CD4-positive, alpha-beta T cell treated with Interleukin-15 for 4 hours (primary cell): ENCODE measurements at regions not wholly inside any gene's neighbourhood (a gene's known extent, or its start where the extent isn't known, plus 50 kb on each side); places are given as distances from the start of the nearest gene placed in this dataset.
"Not testable (repeated sequence)": the region's sequence is repeated elsewhere in the genome, so short reads cannot be mapped to it uniquely, and the experiment has no call there.

Source experiments
- DNase-seq: peaks from one replicate; pipeline ENCODE4 v3.0.0-alpha.2; 2020; ENCODE audit warnings: low spot score

GRCh38 chr11:116373104-116373944 lies 399.5 kb downstream of the BUD13 start:
- no peak for DNase-seq

- no peak for DNase-seq
Observed at GRCh38 chr11:116371146-116371545, 401.6 kb downstream of the BUD13 start.

DNA sequence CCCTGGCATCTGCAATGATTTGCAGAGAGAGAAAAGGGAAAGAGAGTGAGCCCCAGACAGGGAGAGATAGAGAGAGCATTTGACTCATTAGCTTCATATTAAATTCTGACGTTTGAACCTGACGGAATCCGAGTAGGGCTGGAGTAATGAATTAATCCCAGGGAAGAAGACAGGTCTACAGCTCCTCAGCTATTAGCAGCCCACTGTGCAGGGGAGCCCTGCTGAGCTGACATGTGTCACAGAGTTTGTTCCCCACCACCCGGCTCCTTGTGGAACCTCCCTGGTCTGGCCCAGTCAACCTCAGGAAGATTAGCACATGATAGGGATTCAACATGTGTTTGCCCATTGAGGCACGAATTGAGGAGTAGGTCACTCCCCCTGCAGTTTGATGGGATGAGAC lies 404.0 kb downstream of the BUD13 start:
- no peak for DNase-seq

GRCh38 chr11:116366980-116367645 lies 405.7 kb downstream of the BUD13 start:
- no peak for DNase-seq

DNA sequence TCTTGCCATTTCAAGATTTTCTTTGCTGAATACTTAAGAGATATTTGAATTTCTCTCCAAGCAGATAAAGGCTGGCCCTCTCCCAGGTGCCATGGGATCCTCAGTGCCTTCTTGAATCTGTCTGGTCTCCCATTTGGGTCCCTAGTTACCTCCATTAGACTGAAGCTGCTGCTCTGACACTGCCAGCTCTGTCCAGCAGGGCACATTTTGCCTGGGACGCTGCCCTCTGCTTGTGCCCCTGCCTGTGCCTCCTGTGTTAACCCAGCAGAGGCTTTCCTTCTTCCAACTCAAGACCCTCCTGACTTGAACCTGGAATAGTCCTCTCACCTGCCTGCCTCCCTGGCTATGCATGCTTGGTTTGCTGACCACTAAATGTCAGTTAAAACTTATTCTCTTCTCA lies 406.3 kb downstream of the BUD13 start:
- DNase-seq = no peak

- not testable (repeated sequence) for DNase-seq
Observed at GRCh38 chr11:116364925-116365324, 407.9 kb downstream of the BUD13 start.

GRCh38 chr11:116364348-116364747 lies 408.4 kb downstream of the BUD13 start:
- no peak for DNase-seq

GRCh38 chr11:116360221-116360941 lies 412.4 kb downstream of the BUD13 start:
- no peak for DNase-seq

- DNase-seq = no peak
Observed at GRCh38 chr11:116357784-116358544, 414.8 kb downstream of the BUD13 start.

GRCh38 chr11:116356451-116356850 lies 416.3 kb downstream of the BUD13 start:
- DNase-seq = no peak

DNA sequence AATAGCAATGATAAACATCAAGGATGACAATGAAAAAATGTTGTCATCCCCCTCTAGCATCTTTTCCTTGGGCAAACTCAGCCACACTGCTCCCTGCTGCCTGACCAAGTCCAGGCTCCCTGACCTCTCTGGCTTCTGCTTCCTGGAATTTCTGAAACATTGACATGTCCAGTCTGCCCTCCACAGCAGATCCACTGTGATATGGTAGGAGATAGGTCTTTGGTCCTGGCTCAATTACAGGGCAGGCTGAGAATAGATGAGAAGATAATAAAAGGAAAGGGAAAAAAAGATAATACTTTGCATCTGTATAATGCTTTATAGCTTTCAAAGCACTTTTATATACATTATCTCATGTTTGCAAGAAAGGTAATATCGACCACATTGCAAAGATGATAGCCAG lies 417.7 kb downstream of the BUD13 start:
- no peak for DNase-seq

DNA sequence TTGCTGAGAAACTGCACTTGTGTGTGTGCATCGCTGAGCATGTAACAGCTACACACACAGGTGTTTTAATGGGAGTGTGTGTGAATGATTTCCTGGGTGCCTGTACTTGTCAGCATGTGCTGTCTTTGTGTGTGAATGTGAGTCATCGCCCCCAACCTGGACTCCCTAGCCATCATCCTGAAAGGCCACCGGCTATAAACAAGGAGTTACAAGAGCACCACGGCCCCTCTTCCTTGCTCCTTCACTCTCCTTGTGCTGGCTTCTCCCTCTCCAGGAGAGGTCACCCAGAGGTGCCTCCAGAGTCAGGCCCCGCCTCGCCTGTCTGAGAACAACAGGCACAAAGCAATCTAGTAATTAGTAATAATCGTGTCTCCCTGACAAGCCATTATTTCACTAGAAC lies 419.2 kb downstream of the BUD13 start:
- DNase-seq = no peak

DNA sequence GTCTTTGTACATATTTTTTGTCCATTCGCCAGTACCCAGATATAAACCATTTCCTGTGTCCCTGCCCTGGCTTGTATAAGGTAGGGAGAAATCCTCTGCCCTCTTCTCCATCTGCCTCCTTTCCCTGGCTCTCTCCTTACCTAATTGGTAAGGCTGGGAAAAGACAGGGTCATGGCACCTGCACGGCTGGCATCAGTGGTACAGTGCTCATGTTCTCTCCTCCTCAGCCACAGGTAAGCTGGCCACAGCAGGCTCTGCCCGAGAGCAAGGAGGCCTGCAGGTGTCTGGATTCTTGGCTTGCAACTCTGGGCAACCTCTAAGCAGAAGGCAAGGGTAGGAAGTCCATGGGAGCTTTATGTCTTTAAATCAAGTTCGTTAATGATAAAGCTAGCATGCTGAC lies 419.9 kb downstream of the BUD13 start:
- no peak for DNase-seq

DNA sequence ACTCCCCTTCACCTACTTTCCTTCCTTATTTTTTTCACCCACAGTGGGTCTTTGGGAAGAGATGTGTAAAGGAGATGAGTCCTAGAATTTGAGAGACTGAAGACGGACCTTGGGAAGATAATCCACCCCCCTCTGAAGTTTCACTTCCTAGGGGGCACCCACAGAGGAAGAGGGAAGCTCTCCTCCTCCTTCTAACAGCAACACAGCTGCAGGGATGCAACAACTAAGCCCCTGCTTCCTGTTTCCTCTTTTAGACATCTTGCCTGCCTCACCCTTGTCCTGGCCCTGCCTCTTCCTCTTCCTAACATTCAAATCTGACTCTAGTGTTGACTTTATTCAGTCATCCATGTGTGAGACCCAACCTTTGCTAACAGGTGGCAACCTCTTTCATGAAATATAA lies 424.6 kb downstream of the BUD13 start:
- DNase-seq = no peak

DNA sequence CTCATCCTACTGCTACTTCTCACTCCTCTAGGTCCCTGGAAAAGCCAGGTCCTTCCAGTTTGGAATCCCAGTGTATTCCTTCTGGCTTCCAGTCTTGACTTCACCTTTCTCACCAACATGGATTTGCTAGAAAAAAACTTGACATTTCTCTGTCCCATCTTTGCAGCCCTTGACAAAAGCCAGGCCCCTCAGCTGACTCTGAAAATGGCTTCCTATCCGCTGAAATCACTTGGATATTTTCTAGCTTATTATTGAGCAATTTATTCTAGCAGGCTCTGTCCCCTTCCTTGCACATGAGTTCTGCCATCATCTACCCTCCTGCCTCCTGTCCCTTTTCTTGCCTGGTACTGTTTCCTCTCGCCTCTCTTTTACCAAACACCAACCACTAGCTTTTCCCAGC lies 427.2 kb downstream of the BUD13 start:
- DNase-seq = no peak

DNA sequence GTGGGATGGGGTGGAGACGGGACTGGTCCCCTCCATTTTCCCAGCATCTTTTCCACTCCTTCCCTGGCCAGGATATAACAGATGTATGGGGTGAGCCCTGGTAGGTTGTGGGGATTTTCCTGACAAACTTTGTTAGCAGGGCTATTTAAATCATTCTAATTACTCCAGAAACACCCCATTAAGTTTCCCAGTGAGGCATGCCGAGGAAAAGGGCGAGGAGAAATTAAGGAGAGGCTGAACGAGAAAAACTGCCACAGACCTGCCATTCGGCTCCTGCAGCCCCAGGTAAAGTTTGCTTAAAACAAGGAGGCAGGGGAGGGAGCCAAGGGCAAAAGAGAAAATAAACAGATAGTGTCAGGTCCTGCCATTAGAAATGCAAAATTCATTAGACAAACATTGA lies 428.2 kb downstream of the BUD13 start:
- no peak for DNase-seq

DNA sequence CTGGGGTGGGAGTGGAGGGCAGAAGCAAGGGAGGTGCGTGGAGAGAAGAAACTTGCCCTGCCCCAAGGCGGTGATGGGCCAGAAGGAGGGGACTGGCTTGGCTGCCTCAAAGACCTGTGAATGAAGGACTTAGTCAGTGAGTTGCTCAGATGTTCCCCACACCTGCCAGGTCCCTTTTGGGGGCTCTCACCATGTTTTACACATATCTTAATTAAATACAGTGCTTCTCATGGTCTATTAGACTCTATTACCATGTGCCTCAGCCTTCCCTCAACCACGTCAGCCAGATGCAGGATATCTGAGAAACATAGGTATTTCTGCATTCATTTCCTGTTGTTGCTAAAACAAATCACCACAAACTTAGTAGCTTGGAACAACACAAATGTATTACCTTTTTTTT lies 429.5 kb downstream of the BUD13 start:
- no peak for DNase-seq

GRCh38 chr11:116342148-116342547 lies 430.6 kb downstream of the BUD13 start:
- DNase-seq = no peak

DNA sequence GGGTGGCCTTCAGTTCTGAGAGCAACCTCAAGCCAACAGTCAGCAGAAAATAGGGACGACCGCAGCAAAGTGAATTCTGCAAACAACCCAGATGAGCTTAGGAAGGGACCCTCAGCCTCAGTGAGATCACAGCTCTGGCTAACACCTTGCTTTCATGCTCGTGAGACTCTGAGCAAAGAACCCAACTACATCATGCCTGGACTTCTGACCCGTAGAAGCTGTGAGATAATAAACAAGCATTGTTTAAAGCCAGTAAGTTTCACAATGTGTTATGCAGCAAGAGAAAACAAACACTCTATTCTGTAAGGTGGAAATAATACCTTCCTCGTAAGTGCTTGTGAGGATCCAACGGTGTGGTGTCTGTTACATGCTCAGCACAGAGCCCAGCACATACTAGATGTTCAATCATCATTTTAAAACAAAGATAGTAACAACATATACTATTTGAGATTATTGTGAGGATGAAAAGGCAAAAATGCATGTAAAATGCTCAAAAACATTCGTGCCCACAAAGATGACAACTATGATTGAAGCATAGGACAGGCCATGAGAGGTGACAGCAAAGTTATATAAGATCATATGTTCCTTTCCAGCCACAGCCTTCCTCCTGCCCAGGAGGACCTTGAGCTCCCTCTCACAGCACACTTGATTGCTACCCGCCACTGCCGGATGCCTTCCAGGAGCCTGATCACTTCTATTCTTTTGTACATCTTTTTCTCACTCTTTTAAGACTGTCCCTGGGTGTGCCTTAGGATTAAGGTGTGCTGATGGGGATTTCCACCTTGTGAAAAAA lies 433.3 kb downstream of the BUD13 start:
- no peak for DNase-seq

DNA sequence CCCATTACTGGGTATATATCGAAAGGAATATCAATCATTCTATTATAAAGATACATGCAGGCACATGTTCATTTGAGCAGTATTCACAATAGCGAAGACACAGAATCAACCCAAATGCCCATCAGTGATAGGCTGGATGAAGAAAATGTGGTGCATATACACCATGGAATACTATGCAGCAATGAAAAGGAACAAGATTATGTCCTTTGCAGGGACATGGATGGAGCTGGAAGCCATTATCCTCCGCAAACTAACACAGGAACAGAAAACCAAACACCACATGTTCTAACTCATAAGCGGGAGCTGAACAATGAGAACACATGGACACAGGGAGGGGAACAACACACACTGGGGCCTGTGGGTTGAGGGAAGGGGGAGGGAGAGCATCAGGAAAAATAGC lies 434.3 kb downstream of the BUD13 start:
- DNase-seq = not testable (repeated sequence)

DNA sequence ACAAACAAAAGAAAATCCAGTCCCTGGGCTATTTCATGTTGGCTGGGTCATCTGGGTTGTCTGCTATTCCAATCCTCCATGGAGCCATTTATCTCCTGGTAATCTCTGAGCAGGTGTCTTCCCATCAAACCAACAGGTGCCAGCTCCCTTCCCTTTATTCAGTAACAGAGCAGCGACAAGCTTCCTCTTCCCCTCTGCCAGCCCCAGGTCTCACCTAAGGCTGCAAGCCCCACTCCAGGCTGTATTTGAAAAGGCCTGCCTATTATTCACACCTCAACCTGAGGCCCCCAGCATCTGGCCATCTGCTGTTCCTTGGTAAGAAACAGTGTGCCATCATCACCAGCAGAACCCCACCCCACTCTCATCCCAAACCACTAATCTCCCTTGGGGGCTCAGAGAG lies 436.2 kb downstream of the BUD13 start:
- no peak for DNase-seq
